HCT116 (cell line): ENCODE measurements at regions not wholly inside any gene's neighbourhood (a gene's known extent, or its start where the extent isn't known, plus 50 kb on each side); places are given as distances from the start of the nearest gene placed in this dataset.

Experiments
- ATAC-seq: fragments of 200-7000 bp; cut with Tn5 transposase; 2 replicates; pipeline ENCODE4 v1.9.1; 2020; ENCODE audit warnings: mild to moderate bottlenecking, moderate library complexity
- BruUV-seq: library from RNA; stranded (reverse); fragments of 400-500 nt; replicated peaks from 2 replicates; lab custom pipeline; 2021; lab: Mats Ljungman, UMichigan
- CTCF ChIA-PET: fragments of 300-600 bp; sonication (Branson Sonifier 250); formaldehyde crosslinking; loops from one replicate; lab custom pipeline; 2021; ENCODE audit warnings: antibody characterized with exemption; lab: Charles Lee
- POLR2A ChIA-PET: fragments of 300-600, 350-600 bp; sonication (Branson Sonifier 250); formaldehyde crosslinking; loops from one replicate; lab custom pipeline; 2021; ENCODE audit warnings: antibody characterized with exemption; lab: Charles Lee
- RAD21 ChIA-PET, 2 experiments: fragments of 300-600 bp; sonication (Branson Sonifier 250); formaldehyde crosslinking; loops; one replicate each; lab custom pipeline; 2023; ENCODE audit warnings: low total read pairs in 2 of 2; ENCODE audit not compliant: uncharacterized antibody in 2 of 2, unreplicated experiment in 2 of 2, low non-redundant PET in 1 of 2; lab: Charles Lee
- DNase-seq: peaks from one replicate; pipeline ENCODE4 v3.0.0-alpha.2; 2010; ENCODE audit warnings: low read depth, low spot score
- H2AFZ ChIP-seq: fragments of 200-600 bp; shearing (Covaris generic), sonication (generic); 2 replicates; pipeline ENCODE4 v1.6.1; 2017; ENCODE audit warnings: low read depth, mixed run types, mixed read lengths, antibody characterized with exemption, low read length; ENCODE audit not compliant: poor library complexity, severe bottlenecking
- H3K27ac ChIP-seq: 2 replicates; pipeline ENCODE4 v1.5.1; 2012; ENCODE audit warnings: low read depth, low read length
- H3K27me3 ChIP-seq: fragments of 200-600 bp; sonication (generic); 2 replicates; pipeline ENCODE4 v1.6.1; 2016; ENCODE audit warnings: mixed run types, low read length, mixed read lengths; ENCODE audit not compliant: insufficient read depth
- H3K36me3 ChIP-seq, 2 experiments: fragments of 200-500 bp in 1 of 2; fragments of 200-600 bp in 1 of 2; sonication (Bioruptor generic) in 1 of 2; sonication (generic) in 1 of 2; 2 replicates each; pipeline versions ENCODE4 v1.5.1 to v1.6.1; 2014 to 2016; ENCODE audit warnings: low read length in 2 of 2, inconsistent platforms in 1 of 2, mixed read lengths in 1 of 2, mixed run types in 1 of 2; ENCODE audit not compliant: insufficient read depth in 2 of 2, control insufficient read depth in 1 of 2
- H3K4me1 ChIP-seq, 2 experiments: fragments of 200-600 bp in 1 of 2; sonication (generic) in 1 of 2; 2 replicates each; pipeline versions ENCODE4 v1.5.1 to v1.6.1; 2012 to 2017; ENCODE audit warnings: low read length in 2 of 2, inconsistent platforms in 1 of 2, mild to moderate bottlenecking in 1 of 2, mixed read lengths in 1 of 2, mixed run types in 1 of 2, moderate library complexity in 1 of 2; ENCODE audit not compliant: insufficient read depth in 2 of 2, control insufficient read depth in 1 of 2
- H3K4me2 ChIP-seq: fragments of 200-600 bp; sonication (generic); 2 replicates; pipeline ENCODE4 v1.6.1; 2017; ENCODE audit warnings: mixed run types, low read length, mixed read lengths
- H3K4me3 ChIP-seq, 2 experiments: fragments of 200-600 bp in 1 of 2; sonication (generic) in 1 of 2; replicated peaks in 1 of 2; 2 replicates each; pipeline ENCODE4 v1.5.1; 2011 to 2016; ENCODE audit warnings: low read length in 2 of 2, control low read depth in 1 of 2, low read depth in 1 of 2, mild to moderate bottlenecking in 1 of 2, mixed read lengths in 1 of 2, mixed run types in 1 of 2
- H3K79me2 ChIP-seq: fragments of 200-600 bp; sonication (generic); 2 replicates; pipeline ENCODE4 v1.6.1; 2017; ENCODE audit warnings: mild to moderate bottlenecking, mixed run types, low read length, moderate library complexity, mixed read lengths; ENCODE audit not compliant: insufficient read depth
- H3K9ac ChIP-seq: fragments of 200-600 bp; sonication (generic); 2 replicates; pipeline ENCODE4 v1.6.1; 2016; ENCODE audit warnings: low read length, mixed read lengths
- H3K9me2 ChIP-seq: fragments of 200-600 bp; sonication (generic), shearing (Covaris generic); 2 replicates; pipeline ENCODE4 v1.6.1; 2017; ENCODE audit warnings: mixed run types, mild to moderate bottlenecking, moderate library complexity; ENCODE audit not compliant: insufficient read depth
- H3K9me3 ChIP-seq, 2 experiments: fragments of 200-500 bp in 1 of 2; fragments of 200-600 bp in 1 of 2; sonication (Bioruptor generic) in 1 of 2; sonication (generic) in 1 of 2; 2 replicates each; pipeline ENCODE4 v1.6.1; 2014 to 2017; ENCODE audit warnings: low read length in 2 of 2, mixed read lengths in 2 of 2, inconsistent platforms in 1 of 2, low read depth in 1 of 2, mild to moderate bottlenecking in 1 of 2, mixed run types in 1 of 2, moderate library complexity in 1 of 2; ENCODE audit not compliant: control insufficient read depth in 1 of 2, insufficient read depth in 1 of 2
- H4K20me1 ChIP-seq: fragments of 200-600 bp; sonication (generic), shearing (Covaris generic); 2 replicates; pipeline ENCODE4 v1.6.1; 2017; ENCODE audit warnings: mixed run types, mild to moderate bottlenecking, moderate library complexity; ENCODE audit not compliant: insufficient read depth
- ATF3 ChIP-seq: IDR thresholded peaks from 2 replicates; pipeline ENCODE4 v1.6.1; 2012
- CBX3 ChIP-seq: IDR thresholded peaks from 2 replicates; pipeline ENCODE4 v1.6.1; 2012; ENCODE audit warnings: low read depth
- CEBPB ChIP-seq: IDR thresholded peaks from 2 replicates; pipeline ENCODE4 v1.6.1; 2012; ENCODE audit warnings: low read depth
- CTCF ChIP-seq, 3 experiments: fragments of 200-600 bp in 1 of 3; sonication (generic) in 1 of 3; IDR thresholded peaks in 2 of 3; conservative IDR thresholded peaks in 1 of 3; 2 replicates each; pipeline ENCODE4 v1.5.1; 2012 to 2017; ENCODE audit warnings: low read depth in 2 of 3, low read length in 2 of 3, antibody characterized with exemption in 1 of 3, borderline replicate concordance in 1 of 3, control low read depth in 1 of 3, mild to moderate bottlenecking in 1 of 3, mixed read lengths in 1 of 3, mixed run types in 1 of 3, moderate library complexity in 1 of 3; ENCODE audit not compliant: insufficient read depth in 1 of 3
- EGR1 ChIP-seq: IDR thresholded peaks from 2 replicates; pipeline ENCODE4 v1.6.1; 2012; ENCODE audit warnings: low read depth
- ELF1 ChIP-seq: IDR thresholded peaks from 2 replicates; pipeline ENCODE4 v1.6.1; 2012; ENCODE audit warnings: low read depth, borderline replicate concordance
- EZH2 ChIP-seq: fragments of 200-600 bp; sonication (generic); IDR thresholded peaks from 2 replicates; pipeline ENCODE4 v1.6.1; 2017; ENCODE audit warnings: antibody characterized with exemption, mixed run types
- EZH2phosphoT487 ChIP-seq: fragments of 200-600 bp; IDR thresholded peaks from 2 replicates; pipeline ENCODE4 v1.6.1; 2018; ENCODE audit warnings: antibody characterized with exemption, borderline replicate concordance
- JUND ChIP-seq: IDR thresholded peaks from 2 replicates; pipeline ENCODE4 v1.6.1; 2012
- MAX ChIP-seq: IDR thresholded peaks from 2 replicates; pipeline ENCODE4 v1.6.1; 2012
- POLR2A ChIP-seq: IDR thresholded peaks from 2 replicates; pipeline ENCODE4 v1.7.0; 2011; ENCODE audit warnings: borderline replicate concordance; ENCODE audit not compliant: insufficient read depth, insufficient read length; ENCODE audit errors: extremely low read depth
- RAD21 ChIP-seq: IDR thresholded peaks from 2 replicates; pipeline ENCODE4 v1.6.1; 2012; ENCODE audit warnings: low read depth, mild to moderate bottlenecking
- REST ChIP-seq: IDR thresholded peaks from 2 replicates; pipeline ENCODE4 v1.6.1; 2012; ENCODE audit warnings: low read depth
- SIN3A ChIP-seq: IDR thresholded peaks from 2 replicates; pipeline ENCODE4 v1.6.1; 2012; ENCODE audit warnings: low read depth
- SP1 ChIP-seq: IDR thresholded peaks from 2 replicates; pipeline ENCODE4 v1.6.1; 2012; ENCODE audit warnings: low read depth
- SRF ChIP-seq: IDR thresholded peaks from 2 replicates; pipeline ENCODE4 v1.6.1; 2012; ENCODE audit warnings: low read depth
- TCF7L2 ChIP-seq: IDR thresholded peaks from 2 replicates; pipeline ENCODE4 v1.7.0; 2011; ENCODE audit warnings: borderline replicate concordance, inconsistent platforms; ENCODE audit not compliant: insufficient read depth, insufficient read length; ENCODE audit errors: extremely low read depth
- YY1 ChIP-seq: IDR thresholded peaks from 2 replicates; pipeline ENCODE4 v1.6.1; 2011; ENCODE audit warnings: low read length, low read depth, moderate library complexity, mild to moderate bottlenecking; ENCODE audit not compliant: insufficient replicate concordance; ENCODE audit errors: extremely low read depth
- ZNF274 ChIP-seq: fragments of 200-500 bp; sonication (Bioruptor generic); IDR thresholded peaks from 2 replicates; pipeline ENCODE4 v1.6.1; 2014; ENCODE audit warnings: mild to moderate bottlenecking, low read depth, low read length, inconsistent platforms
- intact Hi-C: fragments of 100-400 bp; cut with micrococcal nuclease; formaldehyde crosslinking; loops from 2 replicates; pipeline ENCODE4 v1.10.0; 2022

- Histone ChIP-seq H3K4me3 (no peak overlapping the region), H2AFZ (no peak overlapping the region), H3K9ac (no peak overlapping the region), H4K20me1 (no peaks in the 10 kb centered on the region), H3K27ac (no peak overlapping the region), H3K27me3 (peaks cover 4% of the 10 kb centered on the region; the same call in 1 of the 2 replicates), H3K79me2 (no peaks in the 10 kb centered on the region), H3K36me3 (no peaks in the 10 kb centered on the region), H3K4me2 (no peak overlapping the region), H3K4me1 (no peaks in the 10 kb centered on the region), H3K9me3 (peaks cover 0 to 3% of the 10 kb centered on the region in 2 experiments; a peak in 1 of 4 replicates)
- ChIA-PET POLR2A (no interaction called here), RAD21 (no interaction called here)
- intact Hi-C loops: no loop called here
- ATAC-seq: no peak
- no TSS peak for BruUV-seq
- TF ChIP-seq CBX3 (no peak), ZNF274 (no peak), EGR1 (no peak), EZH2phosphoT487 (no peak), CEBPB (no peak), ATF3 (no peak), MAX (no peak), YY1 (no peak), ELF1 (no peak), REST (no peak), JUND (no peak), SRF (no peak), POLR2A (no peak), SP1 (no peak), CTCF (IDR thresholded peaks at IDR 0.05 in 2 of 3, conservative IDR thresholded peaks at IDR 0.05 in 1 of 3; ENCODE audit: borderline replicate concordance in 1 of 3, insufficient read depth in 1 of 3, low read depth in 2 of 3, low read length in 2 of 3) (no peak), SIN3A (no peak), TCF7L2 (no peak), RAD21 (no peak), EZH2 (no peak)
- TF ChIP-seq, all 23 proteins: peak for 0
- DNase-seq: no peak
- CTCF ChIA-PET: no interaction called here
- H3K9me2 ChIP-seq: no peaks in the 10 kb centered on the region
These were observed 135.4 kb upstream of the HDAC4 start for GRCh38 chr2:239536186-239536585.
